Gastrocnemius medialis (tissue), 4 donors: ENCODE measurements at regions not wholly inside any gene's neighbourhood (a gene's known extent, or its start where the extent isn't known, plus 50 kb on each side); places are given as distances from the start of the nearest gene placed in this dataset.

Experiments used
- ATAC-seq, 2 donors: fragments of 150-250 bp; one replicate each; pipeline ENCODE4 v1.9.1; 2016
- DNase-seq, 2 donors: peaks; one replicate each; pipeline ENCODE4 v3.0.0-alpha.2; 2019
- H3K27ac ChIP-seq, 4 donors: fragments of 200-600 bp; sonication (generic); 1 replicate in 1 of 4; 2 replicates in 3 of 4; pipeline ENCODE4 v1.5.1; 2016 to 2018; ENCODE audit warnings: mild to moderate bottlenecking in 2 of 4, moderate library complexity in 1 of 4
- H3K27me3 ChIP-seq, 3 donors: fragments of 200-600 bp; sonication (generic) in 2 of 3; 1 replicate in 1 of 3; 2 replicates in 2 of 3; pipeline versions ENCODE4 v1.5.1 to v1.6.0; 2016 to 2019; ENCODE audit warnings: mild to moderate bottlenecking in 1 of 3, moderate library complexity in 1 of 3
- H3K36me3 ChIP-seq, 2 donors: fragments of 200-600 bp; sonication (generic) in 1 of 2; one replicate each; pipeline ENCODE4 v1.5.1; 2017 to 2018
- H3K4me1 ChIP-seq, 2 donors: fragments of 200-600 bp; sonication (generic) in 1 of 2; one replicate each; pipeline ENCODE4 v1.5.1; 2016 to 2017; ENCODE audit warnings: mild to moderate bottlenecking in 2 of 2
- H3K4me3 ChIP-seq, 4 donors: fragments of 200-600 bp; sonication (generic) in 3 of 4; 1 replicate in 1 of 4; 2 replicates in 3 of 4; pipeline ENCODE4 v1.5.1; 2016 to 2019; ENCODE audit warnings: mild to moderate bottlenecking in 2 of 4
- H3K9me3 ChIP-seq, 3 donors: fragments of 200-600 bp; sonication (generic) in 2 of 3; 1 replicate in 1 of 3; 2 replicates in 2 of 3; pipeline ENCODE4 v1.5.1; 2016 to 2019
- CTCF ChIP-seq, 5 experiments: fragments of 450-650 bp in 3 of 5; fragments of 200-600 bp in 2 of 5; sonication (generic) in 2 of 5; IDR thresholded peaks in 4 of 5; conservative IDR thresholded peaks in 1 of 5; 1 replicate in 4 of 5; 2 replicates in 1 of 5; pipeline ENCODE4 v1.5.1; 2016 to 2019; ENCODE audit warnings: antibody characterized with exemption in 5 of 5, mild to moderate bottlenecking in 3 of 5, moderate library complexity in 3 of 5
- POLR2A ChIP-seq, 2 donors: fragments of 450-650 bp; IDR thresholded peaks; one replicate each; pipeline ENCODE4 v1.6.1; 2017; ENCODE audit warnings: antibody characterized with exemption in 2 of 2, mild to moderate bottlenecking in 2 of 2, moderate library complexity in 2 of 2
- in situ Hi-C, 4 donors: fragments of 200-750 bp; cut with MboI; loops; one replicate each; pipeline versions ENCODE4 v1.15.0 to v1.8.0; 2017; ENCODE audit warnings: low sequenced_read_pairs in 4 of 4
- intact Hi-C: fragments of 100-400 bp; cut with DNase I; formaldehyde crosslinking; loops from one replicate; pipeline ENCODE4 v1.15.1; 2023; ENCODE audit warnings: low total_unique reads

- ATAC-seq (peak in 1 of 2 donors; percentile 33), DNase-seq (no peak)
- H3K9me3 ChIP-seq, result no peaks in the 10 kb centered on the region
- intact Hi-C loops, result no loop called here
- H3K4me1 ChIP-seq, result peaks cover 5 to 12% of the 10 kb centered on the region in 2 donors
- H3K4me3 ChIP-seq, result no peak overlapping the region
- H3K27me3 ChIP-seq, result peaks cover 0 to 3% (median 2%) of the 10 kb centered on the region in 3 donors
- in situ Hi-C loops, result no loop called here
- no peak overlapping the region for H3K27ac ChIP-seq
- TF ChIP-seq POLR2A (IDR thresholded peaks at IDR 0.05) (no peak), CTCF (IDR thresholded peaks at IDR 0.05 in 4 of 5, conservative IDR thresholded peaks at IDR 0.05 in 1 of 5) (no peak)
- no peaks in the 10 kb centered on the region for H3K36me3 ChIP-seq
Measured at GRCh38 chr11:19508165-19508564, 204.5 kb upstream of the NAV2 start.

- in situ Hi-C loops, result no loop called here
- Histone ChIP-seq H3K9me3 (no peaks in the 10 kb centered on the region), H3K4me3 (no peak overlapping the region), H3K4me1 (peaks cover 5 to 12% of the 10 kb centered on the region in 2 donors), H3K36me3 (no peaks in the 10 kb centered on the region), H3K27me3 (peaks cover 0 to 3% (median 2%) of the 10 kb centered on the region in 3 donors), H3K27ac (no peak overlapping the region)
- DNase-seq (no peak), ATAC-seq (no peak)
- TF ChIP-seq CTCF (IDR thresholded peaks at IDR 0.05 in 4 of 5, conservative IDR thresholded peaks at IDR 0.05 in 1 of 5) (no peak), POLR2A (IDR thresholded peaks at IDR 0.05) (no peak)
- intact Hi-C loops, result no loop called here
Measured at GRCh38 chr11:19506816-19507486, 205.7 kb upstream of the NAV2 start.

- Histone ChIP-seq H3K27ac (no peak overlapping the region), H3K4me3 (no peak overlapping the region), H3K36me3 (no peaks in the 10 kb centered on the region), H3K9me3 (no peaks in the 10 kb centered on the region), H3K4me1 (no peaks in the 10 kb centered on the region), H3K27me3 (no peaks in the 10 kb centered on the region)
- ATAC-seq, result no peak
- TF ChIP-seq POLR2A (IDR thresholded peaks at IDR 0.05), result no peak
- no peak for TF ChIP-seq CTCF (IDR thresholded peaks at IDR 0.05 in 4 of 5, conservative IDR thresholded peaks at IDR 0.05 in 1 of 5)
- no peak for DNase-seq
- in situ Hi-C loops, result no loop called here
- intact Hi-C loops, result no loop called here
Measured at GRCh38 chr11:19502691-19503253, 209.9 kb upstream of the NAV2 start.

- H3K9me3 ChIP-seq, result no peaks in the 10 kb centered on the region
- intact Hi-C loops, result no loop called here
- H3K4me3 ChIP-seq, result no peak overlapping the region
- no peak overlapping the region for H3K27ac ChIP-seq
- H3K36me3 ChIP-seq, result no peaks in the 10 kb centered on the region
- H3K4me1 ChIP-seq, result no peaks in the 10 kb centered on the region
- no peaks in the 10 kb centered on the region for H3K27me3 ChIP-seq
- no peak for DNase-seq
- in situ Hi-C loops, result no loop called here
- ATAC-seq, result no peak
- TF ChIP-seq POLR2A (IDR thresholded peaks at IDR 0.05) (no peak), CTCF (IDR thresholded peaks at IDR 0.05 in 4 of 5, conservative IDR thresholded peaks at IDR 0.05 in 1 of 5) (no peak)
Measured at GRCh38 chr11:19501631-19502030, 211.0 kb upstream of the NAV2 start.
